ENCODE measurements at regions not wholly inside any gene's neighbourhood (a gene's known extent, or its start where the extent isn't known, plus 50 kb on each side); places are given as distances from the start of the nearest gene placed in this dataset.

- TF ChIP-seq CTCF (IDR thresholded peaks at IDR 0.05) (no peak), POLR2A (IDR thresholded peaks at IDR 0.05) (no peak), EP300 (IDR thresholded peaks at IDR 0.05) (no peak)
Measured at GRCh38 chr4:1487761-1488160, 81.5 kb upstream of the NKX1-1 start.
